HCT116 (cell line): ENCODE measurements at regions not wholly inside any gene's neighbourhood (a gene's known extent, or its start where the extent isn't known, plus 50 kb on each side); places are given as distances from the start of the nearest gene placed in this dataset.

Experiments used
- ATAC-seq: fragments of 200-7000 bp; cut with Tn5 transposase; 2 replicates; pipeline ENCODE4 v1.9.1; 2020; ENCODE audit warnings: mild to moderate bottlenecking, moderate library complexity
- BruUV-seq: library from RNA; stranded (reverse); fragments of 400-500 nt; replicated peaks from 2 replicates; lab custom pipeline; 2021; lab: Mats Ljungman, UMichigan
- CTCF ChIA-PET: fragments of 300-600 bp; sonication (Branson Sonifier 250); formaldehyde crosslinking; loops from one replicate; lab custom pipeline; 2021; ENCODE audit warnings: antibody characterized with exemption; lab: Charles Lee
- POLR2A ChIA-PET: fragments of 300-600, 350-600 bp; sonication (Branson Sonifier 250); formaldehyde crosslinking; loops from one replicate; lab custom pipeline; 2021; ENCODE audit warnings: antibody characterized with exemption; lab: Charles Lee
- RAD21 ChIA-PET, 2 experiments: fragments of 300-600 bp; sonication (Branson Sonifier 250); formaldehyde crosslinking; loops; one replicate each; lab custom pipeline; 2023; ENCODE audit warnings: low total read pairs in 2 of 2; ENCODE audit not compliant: uncharacterized antibody in 2 of 2, unreplicated experiment in 2 of 2, low non-redundant PET in 1 of 2; lab: Charles Lee
- DNase-seq: peaks from one replicate; pipeline ENCODE4 v3.0.0-alpha.2; 2010; ENCODE audit warnings: low read depth, low spot score
- H2AFZ ChIP-seq: fragments of 200-600 bp; shearing (Covaris generic), sonication (generic); 2 replicates; pipeline ENCODE4 v1.6.1; 2017; ENCODE audit warnings: low read depth, mixed run types, mixed read lengths, antibody characterized with exemption, low read length; ENCODE audit not compliant: poor library complexity, severe bottlenecking
- H3K27ac ChIP-seq: 2 replicates; pipeline ENCODE4 v1.5.1; 2012; ENCODE audit warnings: low read depth, low read length
- H3K27me3 ChIP-seq: fragments of 200-600 bp; sonication (generic); 2 replicates; pipeline ENCODE4 v1.6.1; 2016; ENCODE audit warnings: mixed run types, low read length, mixed read lengths; ENCODE audit not compliant: insufficient read depth
- H3K36me3 ChIP-seq, 2 experiments: fragments of 200-500 bp in 1 of 2; fragments of 200-600 bp in 1 of 2; sonication (Bioruptor generic) in 1 of 2; sonication (generic) in 1 of 2; 2 replicates each; pipeline versions ENCODE4 v1.5.1 to v1.6.1; 2014 to 2016; ENCODE audit warnings: low read length in 2 of 2, inconsistent platforms in 1 of 2, mixed read lengths in 1 of 2, mixed run types in 1 of 2; ENCODE audit not compliant: insufficient read depth in 2 of 2, control insufficient read depth in 1 of 2
- H3K4me1 ChIP-seq, 2 experiments: fragments of 200-600 bp in 1 of 2; sonication (generic) in 1 of 2; 2 replicates each; pipeline versions ENCODE4 v1.5.1 to v1.6.1; 2012 to 2017; ENCODE audit warnings: low read length in 2 of 2, inconsistent platforms in 1 of 2, mild to moderate bottlenecking in 1 of 2, mixed read lengths in 1 of 2, mixed run types in 1 of 2, moderate library complexity in 1 of 2; ENCODE audit not compliant: insufficient read depth in 2 of 2, control insufficient read depth in 1 of 2
- H3K4me2 ChIP-seq: fragments of 200-600 bp; sonication (generic); 2 replicates; pipeline ENCODE4 v1.6.1; 2017; ENCODE audit warnings: mixed run types, low read length, mixed read lengths
- H3K4me3 ChIP-seq, 2 experiments: fragments of 200-600 bp in 1 of 2; sonication (generic) in 1 of 2; replicated peaks in 1 of 2; 2 replicates each; pipeline ENCODE4 v1.5.1; 2011 to 2016; ENCODE audit warnings: low read length in 2 of 2, control low read depth in 1 of 2, low read depth in 1 of 2, mild to moderate bottlenecking in 1 of 2, mixed read lengths in 1 of 2, mixed run types in 1 of 2
- H3K79me2 ChIP-seq: fragments of 200-600 bp; sonication (generic); 2 replicates; pipeline ENCODE4 v1.6.1; 2017; ENCODE audit warnings: mild to moderate bottlenecking, mixed run types, low read length, moderate library complexity, mixed read lengths; ENCODE audit not compliant: insufficient read depth
- H3K9ac ChIP-seq: fragments of 200-600 bp; sonication (generic); 2 replicates; pipeline ENCODE4 v1.6.1; 2016; ENCODE audit warnings: low read length, mixed read lengths
- H3K9me2 ChIP-seq: fragments of 200-600 bp; sonication (generic), shearing (Covaris generic); 2 replicates; pipeline ENCODE4 v1.6.1; 2017; ENCODE audit warnings: mixed run types, mild to moderate bottlenecking, moderate library complexity; ENCODE audit not compliant: insufficient read depth
- H3K9me3 ChIP-seq, 2 experiments: fragments of 200-500 bp in 1 of 2; fragments of 200-600 bp in 1 of 2; sonication (Bioruptor generic) in 1 of 2; sonication (generic) in 1 of 2; 2 replicates each; pipeline ENCODE4 v1.6.1; 2014 to 2017; ENCODE audit warnings: low read length in 2 of 2, mixed read lengths in 2 of 2, inconsistent platforms in 1 of 2, low read depth in 1 of 2, mild to moderate bottlenecking in 1 of 2, mixed run types in 1 of 2, moderate library complexity in 1 of 2; ENCODE audit not compliant: control insufficient read depth in 1 of 2, insufficient read depth in 1 of 2
- H4K20me1 ChIP-seq: fragments of 200-600 bp; sonication (generic), shearing (Covaris generic); 2 replicates; pipeline ENCODE4 v1.6.1; 2017; ENCODE audit warnings: mixed run types, mild to moderate bottlenecking, moderate library complexity; ENCODE audit not compliant: insufficient read depth
- ATF3 ChIP-seq: IDR thresholded peaks from 2 replicates; pipeline ENCODE4 v1.6.1; 2012
- CEBPB ChIP-seq: IDR thresholded peaks from 2 replicates; pipeline ENCODE4 v1.6.1; 2012; ENCODE audit warnings: low read depth
- CTCF ChIP-seq, 3 experiments: fragments of 200-600 bp in 1 of 3; sonication (generic) in 1 of 3; IDR thresholded peaks in 2 of 3; conservative IDR thresholded peaks in 1 of 3; 2 replicates each; pipeline ENCODE4 v1.5.1; 2012 to 2017; ENCODE audit warnings: low read depth in 2 of 3, low read length in 2 of 3, antibody characterized with exemption in 1 of 3, borderline replicate concordance in 1 of 3, control low read depth in 1 of 3, mild to moderate bottlenecking in 1 of 3, mixed read lengths in 1 of 3, mixed run types in 1 of 3, moderate library complexity in 1 of 3; ENCODE audit not compliant: insufficient read depth in 1 of 3
- EGR1 ChIP-seq: IDR thresholded peaks from 2 replicates; pipeline ENCODE4 v1.6.1; 2012; ENCODE audit warnings: low read depth
- EZH2 ChIP-seq: fragments of 200-600 bp; sonication (generic); IDR thresholded peaks from 2 replicates; pipeline ENCODE4 v1.6.1; 2017; ENCODE audit warnings: antibody characterized with exemption, mixed run types
- EZH2phosphoT487 ChIP-seq: fragments of 200-600 bp; IDR thresholded peaks from 2 replicates; pipeline ENCODE4 v1.6.1; 2018; ENCODE audit warnings: antibody characterized with exemption, borderline replicate concordance
- FOSL1 ChIP-seq: IDR thresholded peaks from 2 replicates; pipeline ENCODE4 v1.6.1; 2012; ENCODE audit warnings: low read depth
- POLR2AphosphoS5 ChIP-seq: IDR thresholded peaks from 2 replicates; pipeline ENCODE4 v1.6.1; 2011; ENCODE audit warnings: mild to moderate bottlenecking, low read depth, low read length, moderate library complexity
- RAD21 ChIP-seq: IDR thresholded peaks from 2 replicates; pipeline ENCODE4 v1.6.1; 2012; ENCODE audit warnings: low read depth, mild to moderate bottlenecking
- SRF ChIP-seq: IDR thresholded peaks from 2 replicates; pipeline ENCODE4 v1.6.1; 2012; ENCODE audit warnings: low read depth
- TCF7L2 ChIP-seq: IDR thresholded peaks from 2 replicates; pipeline ENCODE4 v1.7.0; 2011; ENCODE audit warnings: borderline replicate concordance, inconsistent platforms; ENCODE audit not compliant: insufficient read depth, insufficient read length; ENCODE audit errors: extremely low read depth
- intact Hi-C: fragments of 100-400 bp; cut with micrococcal nuclease; formaldehyde crosslinking; loops from 2 replicates; pipeline ENCODE4 v1.10.0; 2022

- no peaks in the 10 kb centered on the region for H3K9me3 ChIP-seq
- no peak for TF ChIP-seq CEBPB
- no peak for TF ChIP-seq FOSL1
- H3K27me3 ChIP-seq: peaks cover 28% of the 10 kb centered on the region
- RAD21 ChIA-PET: no interaction called here
- no peaks in the 10 kb centered on the region for H3K4me1 ChIP-seq
- BruUV-seq: no TSS peak
- H3K79me2 ChIP-seq: no peaks in the 10 kb centered on the region
- no peak overlapping the region for H3K4me2 ChIP-seq
- POLR2A ChIA-PET: no interaction called here
- H3K9ac ChIP-seq: no peak overlapping the region
- intact Hi-C loops: no loop called here
- DNase-seq: no peak
- CTCF ChIA-PET: no interaction called here
- H3K27ac ChIP-seq: no peak overlapping the region
- H3K9me2 ChIP-seq: no peaks in the 10 kb centered on the region
- H3K4me3 ChIP-seq: no peak overlapping the region
- ATAC-seq: no peak
- no peak overlapping the region for H2AFZ ChIP-seq
- no peaks in the 10 kb centered on the region; the same call in 1 of the 2 replicates for H4K20me1 ChIP-seq
- no peaks in the 10 kb centered on the region for H3K36me3 ChIP-seq
These were observed 69.0 kb downstream of the HSPB8 start for GRCh38 chr12:119247720-119248043.

GRCh38 chr12:119249383-119250155, 70.8 kb downstream of the HSPB8 start:
- Histone ChIP-seq H3K9me3 (no peaks in the 10 kb centered on the region), H3K4me3 (no peak overlapping the region), H3K9ac (no peak overlapping the region), H3K27ac (no peak overlapping the region), H4K20me1 (no peaks in the 10 kb centered on the region; the same call in 1 of the 2 replicates), H3K79me2 (no peaks in the 10 kb centered on the region), H3K9me2 (no peaks in the 10 kb centered on the region), H3K4me1 (no peaks in the 10 kb centered on the region), H3K4me2 (no peak overlapping the region), H3K36me3 (no peaks in the 10 kb centered on the region), H3K27me3 (peaks cover 28% of the 10 kb centered on the region), H2AFZ (no peak overlapping the region)
- BruUV-seq: no TSS peak
- TF ChIP-seq ATF3 (no peak), EZH2phosphoT487 (no peak), SRF (no peak), TCF7L2 (no peak), RAD21 (peak; percentile 9; the same call in 1 of the 2 replicates), EGR1 (no peak), CTCF (IDR thresholded peaks at IDR 0.05 in 2 of 3, conservative IDR thresholded peaks at IDR 0.05 in 1 of 3; ENCODE audit: borderline replicate concordance in 1 of 3, insufficient read depth in 1 of 3, low read depth in 2 of 3, low read length in 2 of 3) (no peak), POLR2AphosphoS5 (no peak), EZH2 (no peak)
- ChIA-PET POLR2A (no interaction called here), RAD21 (no interaction called here), CTCF (no interaction called here)
- no peak for DNase-seq
- no peak for ATAC-seq
- intact Hi-C loops: no loop called here
